Epidermal melanocyte (primary cell): ENCODE measurements at regions not wholly inside any gene's neighbourhood (a gene's known extent, or its start where the extent isn't known, plus 50 kb on each side); places are given as distances from the start of the nearest gene placed in this dataset.

Experiments used
- DNase-seq: peaks from one replicate; pipeline ENCODE4 v3.0.0; 2011; ENCODE audit warnings: low spot score; ENCODE audit not compliant: insufficient read length

GRCh38 chr2:217177720-217178119 is 317.9 kb upstream of the TNP1 start:
- DNase-seq: no peak

GRCh38 chr2:217171874-217172273 is 312.0 kb upstream of the TNP1 start:
- DNase-seq: no peak

GRCh38 chr2:217168496-217168895 is 308.6 kb upstream of the TNP1 start:
- DNase-seq: no peak

GRCh38 chr2:217167531-217167930 is 307.7 kb upstream of the TNP1 start:
- no peak for DNase-seq

- DNase-seq: no peak
Measured at GRCh38 chr2:217166241-217166850, 306.5 kb upstream of the TNP1 start.

- no peak for DNase-seq
Measured at GRCh38 chr2:217165547-217165946, 305.7 kb upstream of the TNP1 start.

GRCh38 chr2:217163987-217164386 is 304.1 kb upstream of the TNP1 start:
- DNase-seq: no peak

- DNase-seq: no peak
Measured at GRCh38 chr2:217162533-217162932, 302.7 kb upstream of the TNP1 start.

- no peak for DNase-seq
Measured at GRCh38 chr2:217160978-217161973, 301.4 kb upstream of the TNP1 start.

GRCh38 chr2:217160103-217160743 is 300.4 kb upstream of the TNP1 start:
- DNase-seq: no peak

GRCh38 chr2:217158928-217159327 is 299.1 kb upstream of the TNP1 start:
- no peak for DNase-seq

- DNase-seq: no peak
Measured at GRCh38 chr2:217157581-217157980, 297.7 kb upstream of the TNP1 start.

GRCh38 chr2:217156801-217157200 is 296.9 kb upstream of the TNP1 start:
- no peak for DNase-seq

- DNase-seq: no peak
Measured at GRCh38 chr2:217154923-217155322, 295.1 kb upstream of the TNP1 start.

GRCh38 chr2:217153510-217153909 is 293.6 kb upstream of the TNP1 start:
- no peak for DNase-seq

- no peak for DNase-seq
Measured at GRCh38 chr2:217152831-217153230, 293.0 kb upstream of the TNP1 start.

GRCh38 chr2:217151509-217152206 is 291.8 kb upstream of the TNP1 start:
- no peak for DNase-seq

- no peak for DNase-seq
Measured at GRCh38 chr2:217150236-217150635, 290.4 kb upstream of the TNP1 start.

- DNase-seq: no peak
Measured at GRCh38 chr2:217149087-217149660, 289.3 kb upstream of the TNP1 start.

GRCh38 chr2:217147818-217148217 is 288.0 kb upstream of the TNP1 start:
- DNase-seq: no peak

GRCh38 chr2:217146956-217147355 is 287.1 kb upstream of the TNP1 start:
- DNase-seq: no peak
